Frontal cortex (tissue), 3 donors: ENCODE measurements at regions not wholly inside any gene's neighbourhood (a gene's known extent, or its start where the extent isn't known, plus 50 kb on each side); places are given as distances from the start of the nearest gene placed in this dataset.

ENCODE experiments used
- DNase-seq, 2 donors: peaks; one replicate each; pipeline ENCODE4 v3.0.0; 2012; ENCODE audit warnings: low spot score in 2 of 2
- FAIRE-seq: peaks from 2 replicates; lab custom pipeline; 2012; peaks lifted over from hg19 to GRCh38; lab: Jason Lieb, UNC
- donor health status: control.
- donor health status: control.
- donor health status: control.

- FAIRE-seq (no peak), DNase-seq (no peak)
Measured at GRCh38 chr13:111920932-111921705, 145.8 kb upstream of the SOX1 start.

GRCh38 chr13:111922086-111922485 is 144.9 kb upstream of the SOX1 start:
- DNase-seq, result no peak
- no peak for FAIRE-seq

- DNase-seq, result no peak
- no peak for FAIRE-seq
Measured at GRCh38 chr13:111923439-111923838, 143.5 kb upstream of the SOX1 start.

GRCh38 chr13:111923991-111924677 is 142.8 kb upstream of the SOX1 start:
- FAIRE-seq (no peak), DNase-seq (no peak)

- FAIRE-seq (no peak), DNase-seq (no peak)
Measured at GRCh38 chr13:111924678-111925075, 142.3 kb upstream of the SOX1 start.

GRCh38 chr13:111925146-111925875 is 141.6 kb upstream of the SOX1 start:
- DNase-seq, result no peak
- no peak for FAIRE-seq

- FAIRE-seq (no peak), DNase-seq (no peak)
Measured at GRCh38 chr13:111926501-111927180, 140.3 kb upstream of the SOX1 start.

- DNase-seq (no peak), FAIRE-seq (no peak)
Measured at GRCh38 chr13:111927181-111927540, 139.8 kb upstream of the SOX1 start.

- FAIRE-seq, result no peak
Measured at GRCh38 chr13:111929036-111929616, 137.8 kb upstream of the SOX1 start.

GRCh38 chr13:111936267-111936925 is 130.6 kb upstream of the SOX1 start:
- DNase-seq (no peak), FAIRE-seq (no peak)

More at GRCh38 chr13:111929036-111929616, 137.8 kb upstream of the SOX1 start:
- no peak for DNase-seq

- DNase-seq, result no peak
- no peak for FAIRE-seq
Measured at GRCh38 chr13:111937777-111938311, 129.1 kb upstream of the SOX1 start.

- FAIRE-seq, result no peak
- no peak for DNase-seq
Measured at GRCh38 chr13:111938741-111939665, 127.9 kb upstream of the SOX1 start.

GRCh38 chr13:111939666-111940278 is 127.2 kb upstream of the SOX1 start:
- no peak for FAIRE-seq
- DNase-seq, result no peak

- no peak for DNase-seq
- FAIRE-seq, result no peak
Measured at GRCh38 chr13:111940892-111941291, 126.1 kb upstream of the SOX1 start.

- no peak for DNase-seq
Measured at GRCh38 chr13:111941845-111942447, 125.0 kb upstream of the SOX1 start.

GRCh38 chr13:111943229-111943795 is 123.6 kb upstream of the SOX1 start:
- FAIRE-seq, result no peak
- no peak for DNase-seq

More at GRCh38 chr13:111941845-111942447, 125.0 kb upstream of the SOX1 start:
- no peak for FAIRE-seq

GRCh38 chr13:111944171-111944583 is 122.8 kb upstream of the SOX1 start:
- DNase-seq (no peak), FAIRE-seq (no peak)
